ENCODE measurements at regions not wholly inside any gene's neighbourhood (a gene's known extent, or its start where the extent isn't known, plus 50 kb on each side); places are given as distances from the start of the nearest gene placed in this dataset.
"Not testable (repeated sequence)": the region's sequence is repeated elsewhere in the genome, so short reads cannot be mapped to it uniquely, and the experiment has no call there.

DNA sequence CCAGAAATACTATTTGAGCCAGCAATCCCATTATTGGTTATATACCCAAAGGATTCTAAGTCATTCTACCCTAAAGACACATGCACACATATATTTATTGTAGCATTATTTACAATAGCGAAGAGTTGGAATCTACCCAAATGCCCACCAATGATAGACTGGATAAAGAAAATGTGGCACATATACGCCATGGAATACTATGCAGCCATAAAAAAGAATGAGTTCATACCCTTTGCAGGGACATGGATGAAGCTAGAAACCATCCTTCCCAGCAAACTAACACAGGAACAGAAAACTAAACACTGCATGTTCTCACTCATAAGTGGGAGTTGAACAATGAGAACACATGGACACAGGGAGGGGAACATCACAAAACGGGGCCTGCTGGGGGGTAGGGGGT lies 125.5 kb upstream of the EPB41L4A start:
- TF ChIP-seq POLR2AphosphoS5, POLR2A (IDR thresholded peaks at IDR 0.05; ENCODE audit: low read depth, low read length): not testable (repeated sequence)
